DMS 273 (cell line): ENCODE measurements at regions not wholly inside any gene's neighbourhood (a gene's known extent, or its start where the extent isn't known, plus 50 kb on each side); places are given as distances from the start of the nearest gene placed in this dataset.

Experiments used
- DNase-seq: peaks from one replicate; lab custom pipeline; 2025; ENCODE audit not compliant: unreplicated experiment; lab: John Stamatoyannopoulos, UW

DNA sequence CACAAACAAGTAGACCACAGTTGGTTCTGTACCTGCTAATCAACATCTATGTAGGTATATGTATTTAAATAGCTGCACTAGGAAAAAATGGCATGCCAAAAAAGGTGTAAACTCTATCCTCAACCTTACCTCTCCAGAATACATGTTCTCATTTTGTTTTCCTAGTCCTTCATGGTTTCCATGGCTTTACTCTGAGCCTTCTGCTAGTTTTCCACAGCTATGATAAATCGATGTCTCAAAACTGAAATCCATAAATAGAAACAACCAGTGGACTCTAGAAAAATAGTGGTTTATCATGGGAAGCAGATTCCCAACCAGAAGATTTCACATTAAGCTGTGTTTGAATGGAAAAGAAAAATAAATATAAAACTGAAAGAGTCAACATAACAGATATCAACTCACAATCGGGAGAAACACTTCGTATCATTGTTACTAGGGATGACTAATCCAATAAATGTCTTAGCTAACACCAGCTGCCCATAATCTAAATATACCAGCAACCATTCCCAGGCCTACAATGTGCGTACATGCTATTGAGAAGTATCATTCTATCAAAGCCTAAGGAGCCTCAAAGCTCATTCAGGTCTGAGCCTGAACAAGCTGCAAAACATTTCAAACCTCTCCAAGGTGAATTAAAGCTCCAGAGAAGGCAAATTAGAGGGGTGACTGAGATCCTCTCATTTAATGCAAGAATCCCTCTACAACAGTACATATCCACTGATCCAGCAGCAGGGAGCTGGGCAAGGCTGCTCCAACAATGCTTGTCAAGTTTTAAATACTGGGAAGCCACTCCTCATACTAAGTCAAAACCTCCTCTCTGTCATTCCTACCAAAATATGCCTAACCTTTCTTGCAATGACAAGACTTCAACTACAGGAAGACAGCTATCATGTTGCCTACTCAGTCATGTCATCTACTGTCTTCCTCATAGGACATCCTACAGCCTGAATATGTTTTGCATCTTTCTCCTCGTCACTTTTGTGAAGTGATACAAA, 90.2 kb downstream of the KCTD12 start:
- DNase-seq: no peak

DNA sequence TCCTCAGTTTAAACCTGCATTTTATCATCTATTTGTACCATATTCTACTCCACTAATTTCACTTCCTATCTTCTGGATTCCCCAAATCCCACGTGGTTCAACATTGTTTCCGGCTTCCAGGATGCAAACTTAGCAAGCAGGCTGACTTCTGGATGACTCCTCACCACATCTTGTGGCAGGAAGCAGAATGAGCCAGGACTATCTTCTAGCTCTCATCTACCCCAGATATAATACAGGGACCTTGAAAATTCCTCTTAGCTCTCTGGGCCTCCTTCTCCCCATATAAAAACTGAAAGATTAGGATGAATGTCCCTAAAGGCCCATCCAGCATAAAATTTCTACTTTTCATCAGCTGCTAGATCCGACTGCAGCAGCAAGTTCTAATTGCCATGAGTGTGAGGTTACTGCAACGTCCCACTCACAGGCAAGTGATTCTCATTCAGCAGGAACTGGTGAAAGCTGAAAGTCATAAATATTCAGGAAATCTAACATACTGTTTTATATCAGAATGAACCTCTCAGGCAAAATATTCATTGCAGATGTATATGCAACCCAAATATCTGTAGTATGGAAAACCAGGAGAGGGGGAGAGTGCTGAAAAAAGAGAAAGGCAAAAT, 93.4 kb downstream of the KCTD12 start:
- no peak for DNase-seq

DNA sequence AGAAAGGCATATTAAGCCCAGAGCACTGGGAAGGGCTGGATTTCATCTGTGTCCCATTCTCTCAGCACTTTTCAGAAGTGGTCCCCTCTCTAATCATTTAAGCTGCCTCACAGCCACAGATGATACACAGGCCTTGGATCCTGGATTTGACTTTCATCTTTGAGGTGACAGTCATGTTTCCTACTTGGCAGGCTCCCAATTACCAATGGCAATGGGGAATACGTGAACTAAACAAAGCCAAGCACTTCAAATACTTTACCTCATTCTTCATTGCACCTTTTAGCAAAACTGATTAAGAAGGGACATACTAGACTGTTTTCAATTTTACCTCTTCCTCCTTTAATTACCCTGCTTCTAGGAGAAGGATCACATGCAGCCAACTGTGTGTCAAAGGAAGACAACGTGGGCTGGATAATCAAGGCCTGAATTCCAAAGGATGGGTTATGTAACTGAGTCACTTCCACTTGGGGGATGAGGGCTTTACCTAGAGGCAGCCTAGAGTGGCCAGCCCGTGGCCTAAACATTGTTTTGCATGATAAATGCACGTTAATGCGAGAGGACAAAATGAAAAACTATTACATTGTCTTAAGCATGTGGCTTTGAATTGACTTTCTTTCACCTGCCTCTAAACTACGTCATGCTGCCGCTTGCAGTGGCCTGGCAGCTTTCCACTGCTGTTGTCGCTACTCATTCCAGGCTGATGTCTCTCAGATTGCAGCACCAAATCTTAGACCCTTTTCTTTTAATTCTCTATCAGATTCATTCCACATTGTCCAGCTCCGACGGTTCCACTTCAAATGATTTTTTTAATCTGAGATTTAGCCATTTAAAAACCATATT, 95.0 kb downstream of the KCTD12 start:
- no peak for DNase-seq

DNA sequence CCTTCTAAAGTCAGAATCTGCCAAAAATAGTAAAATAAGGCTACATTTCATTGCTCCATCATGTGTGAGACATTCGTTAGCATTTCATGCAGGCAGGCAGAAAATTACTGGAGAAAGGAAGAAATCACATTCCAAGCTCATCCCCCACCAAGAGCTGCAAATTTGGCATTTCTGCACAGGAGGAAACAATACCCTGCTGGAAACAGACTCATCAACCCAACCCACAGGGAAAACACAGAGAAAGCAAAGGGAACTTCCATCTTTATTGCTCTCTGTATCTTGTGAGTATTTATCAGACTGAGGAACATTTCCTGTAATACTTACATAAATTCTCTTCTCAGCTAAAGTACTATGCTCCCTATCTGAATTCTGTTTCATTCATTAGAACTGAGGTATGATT, 95.7 kb downstream of the KCTD12 start:
- no peak for DNase-seq

DNA sequence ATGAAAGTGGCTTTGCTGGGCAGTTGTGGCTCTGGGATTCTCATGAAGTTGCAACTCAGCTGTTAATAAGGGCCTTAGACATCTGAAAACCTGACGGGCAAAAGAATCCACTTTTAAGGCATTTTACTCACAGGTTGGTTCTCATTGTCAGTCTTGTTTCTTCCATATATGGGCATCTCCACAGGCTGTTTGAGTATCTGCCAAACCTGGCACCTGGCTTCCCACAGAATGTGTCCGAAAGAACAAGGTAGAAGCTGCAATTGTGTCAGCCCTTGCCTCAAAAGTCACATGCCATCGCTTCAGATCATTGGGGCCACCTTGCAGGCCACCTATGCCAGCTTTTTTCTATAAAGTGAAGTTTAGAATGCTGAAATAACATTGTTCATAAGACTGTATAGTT, 102.4 kb downstream of the KCTD12 start:
- DNase-seq: peak; percentile 2

DNA sequence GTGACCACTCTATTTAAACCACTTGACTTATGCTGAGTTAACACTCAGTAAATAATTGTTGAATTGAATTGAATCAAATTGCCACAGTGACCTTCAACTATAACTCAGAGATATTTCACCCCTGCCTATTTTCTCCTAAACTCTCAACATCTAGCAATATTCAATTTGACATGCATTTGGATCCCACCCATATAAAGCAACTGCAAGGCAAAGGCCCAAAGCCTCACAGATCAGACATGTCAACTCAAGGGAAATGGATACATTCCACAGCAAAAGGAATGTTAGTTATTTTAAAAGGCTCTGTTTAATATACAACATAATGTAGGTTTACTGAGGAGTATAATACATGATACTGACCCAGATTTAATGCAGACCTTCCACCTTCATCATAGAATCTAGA, 107.4 kb downstream of the KCTD12 start:
- no peak for DNase-seq

DNA sequence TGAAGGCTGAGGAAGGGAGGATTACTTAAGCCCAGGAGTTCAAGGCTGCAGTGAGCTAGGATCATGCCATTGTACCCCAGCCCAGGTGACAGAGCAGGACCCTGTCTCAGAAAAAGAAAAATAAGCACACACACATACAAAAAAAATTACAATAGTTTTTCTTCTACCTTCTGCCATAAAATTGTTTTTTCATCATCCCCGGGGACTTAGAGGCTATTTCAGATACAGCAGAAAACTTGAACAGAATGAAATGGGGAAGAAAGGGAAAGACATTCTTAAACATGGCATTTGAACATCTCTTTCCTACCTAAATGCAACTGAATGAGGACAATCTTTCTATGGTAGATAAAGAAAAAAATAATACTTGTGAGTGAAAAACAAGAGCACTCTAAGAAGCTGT, 109.1 kb downstream of the KCTD12 start:
- DNase-seq: no peak

DNA sequence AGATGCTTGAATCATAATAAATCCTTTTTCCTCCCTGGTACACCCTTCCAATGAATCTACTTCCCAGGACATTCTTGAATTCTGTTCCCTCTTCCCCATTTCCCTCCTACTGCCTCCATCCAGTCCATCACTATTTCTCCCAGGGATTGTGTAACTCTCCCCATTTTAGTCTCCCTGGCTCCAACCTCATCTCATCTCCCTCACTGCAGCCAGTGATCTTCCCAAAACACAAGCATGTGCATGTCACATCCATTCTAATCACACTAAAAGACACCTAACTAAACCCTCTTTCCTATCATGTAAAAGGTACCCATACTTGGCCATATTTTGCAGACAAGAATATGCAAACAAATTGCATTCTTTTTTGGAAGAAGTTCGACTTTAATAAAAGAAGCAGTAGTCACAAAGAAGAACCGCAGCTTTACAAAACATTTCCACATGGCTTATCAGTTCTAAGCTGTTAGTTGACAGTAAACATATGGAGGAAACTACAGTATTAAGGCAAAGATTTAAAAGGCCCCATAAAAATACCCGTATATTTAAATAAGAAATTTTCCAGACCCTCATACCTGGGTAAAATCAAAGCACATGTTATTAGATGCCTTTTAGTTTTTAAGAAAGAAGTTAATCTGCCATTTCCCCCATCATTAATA, 111.0 kb downstream of the KCTD12 start:
- DNase-seq: no peak

DNA sequence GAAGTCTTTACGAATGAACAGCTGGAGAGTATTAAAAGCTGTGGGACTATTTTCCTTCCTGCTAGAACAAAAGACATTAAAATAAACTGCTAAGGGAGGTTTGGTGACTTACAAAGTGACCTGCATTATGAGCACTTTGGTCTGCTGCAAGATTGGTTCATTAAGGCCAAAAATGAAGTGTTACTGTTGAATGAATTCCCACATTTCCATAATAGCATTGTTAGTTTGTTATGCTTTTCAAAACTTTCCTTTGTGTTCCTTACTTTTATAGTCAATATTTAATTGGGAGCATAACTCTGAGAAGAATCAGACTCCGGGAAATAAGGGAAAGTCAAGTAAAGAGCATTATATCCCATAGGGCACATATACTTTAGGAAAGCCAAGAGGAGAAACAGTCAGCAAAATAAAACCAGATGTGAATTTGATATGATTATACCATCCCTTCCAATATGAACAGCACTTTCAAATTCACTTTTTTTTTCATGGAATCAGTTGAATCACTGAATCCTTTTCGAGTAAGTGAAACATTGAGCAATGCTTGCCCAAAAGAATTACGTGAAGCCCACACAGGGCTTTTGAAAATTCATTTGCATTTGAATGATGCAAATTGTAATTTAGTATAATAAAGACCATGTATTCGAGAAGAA, 112.6 kb downstream of the KCTD12 start:
- no peak for DNase-seq

DNA sequence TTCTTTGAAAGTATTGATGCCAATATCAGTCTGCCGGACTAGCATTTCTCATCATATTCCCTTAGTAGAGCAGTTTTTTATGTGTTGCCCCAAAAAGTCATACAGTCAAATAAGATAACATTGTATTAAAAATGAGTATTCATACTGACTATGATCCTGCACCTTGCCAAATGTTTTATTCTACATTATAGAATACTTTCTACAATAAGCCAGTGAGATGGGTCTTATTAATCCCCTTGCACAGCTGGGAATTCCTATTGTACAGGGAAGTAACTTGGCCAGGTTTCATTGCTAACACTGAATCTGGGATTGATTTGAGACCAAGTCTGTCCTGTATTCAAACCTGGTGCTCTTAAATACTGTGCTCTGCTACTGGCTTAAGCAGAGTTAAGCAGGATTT, 114.0 kb downstream of the KCTD12 start:
- DNase-seq: no peak

DNA sequence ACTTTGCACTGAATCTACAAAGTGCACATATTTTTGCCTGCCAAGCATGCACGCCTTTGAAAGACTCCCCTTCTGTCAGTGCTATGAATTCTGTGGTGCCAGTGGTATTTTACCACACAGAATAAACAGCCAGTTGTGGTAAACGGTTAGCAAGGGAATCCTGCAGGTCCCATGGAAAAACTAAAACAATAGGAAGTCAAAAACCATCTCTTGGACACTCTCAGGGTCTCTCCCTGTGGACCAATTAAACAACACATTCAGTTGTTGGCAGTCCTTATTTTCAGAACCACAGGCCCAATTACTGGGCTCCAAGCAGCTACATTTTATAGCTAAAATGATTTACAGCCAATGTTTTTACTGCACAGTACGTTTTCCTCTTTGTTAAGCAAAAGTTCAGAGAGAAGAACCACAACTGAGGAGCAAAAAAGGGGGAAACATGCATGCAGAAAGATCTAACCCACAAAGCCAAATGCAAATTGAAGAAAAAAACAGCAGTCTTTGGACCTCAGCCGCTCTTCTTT, 116.9 kb downstream of the KCTD12 start:
- no peak for DNase-seq

DNA sequence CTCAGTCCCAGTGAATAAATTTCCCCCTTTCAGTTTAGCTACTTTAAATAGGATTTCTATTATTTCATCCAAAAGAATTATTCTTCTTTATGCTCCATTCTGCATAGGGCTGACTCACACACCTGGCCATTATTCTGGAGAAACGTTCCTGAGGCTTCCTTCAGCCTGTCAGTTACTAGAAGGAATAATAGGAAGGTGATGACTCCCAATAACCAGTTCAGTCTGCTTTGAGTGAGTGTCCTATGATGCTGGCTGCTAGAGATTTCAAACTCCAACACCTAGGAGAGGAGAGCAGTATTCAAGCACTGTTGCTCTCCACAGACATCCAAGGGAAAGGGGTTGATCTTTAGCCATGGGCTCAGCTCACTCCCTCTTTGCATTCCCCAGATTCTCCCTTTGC, 117.8 kb downstream of the KCTD12 start:
- no peak for DNase-seq

DNA sequence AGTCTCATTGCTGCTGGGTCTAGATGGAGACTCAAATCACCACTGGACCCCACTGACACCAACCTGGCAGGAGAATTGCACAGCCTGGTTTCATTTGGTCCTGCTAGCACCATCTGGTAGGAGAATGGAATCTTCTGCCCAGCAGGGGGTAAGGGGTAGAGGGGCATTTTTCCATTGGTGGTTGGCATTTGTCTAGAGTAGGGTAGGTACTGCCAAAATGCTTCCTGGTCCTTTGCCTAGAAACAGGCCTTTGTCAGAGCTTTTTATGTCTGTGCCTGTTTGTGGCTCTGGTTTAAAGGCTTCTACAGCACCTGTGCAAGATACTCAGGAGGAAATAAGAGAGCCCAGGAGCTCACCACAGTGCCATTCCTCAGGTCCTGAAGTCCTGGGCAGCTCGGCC, 121.3 kb downstream of the KCTD12 start:
- DNase-seq: peak; percentile 10

DNA sequence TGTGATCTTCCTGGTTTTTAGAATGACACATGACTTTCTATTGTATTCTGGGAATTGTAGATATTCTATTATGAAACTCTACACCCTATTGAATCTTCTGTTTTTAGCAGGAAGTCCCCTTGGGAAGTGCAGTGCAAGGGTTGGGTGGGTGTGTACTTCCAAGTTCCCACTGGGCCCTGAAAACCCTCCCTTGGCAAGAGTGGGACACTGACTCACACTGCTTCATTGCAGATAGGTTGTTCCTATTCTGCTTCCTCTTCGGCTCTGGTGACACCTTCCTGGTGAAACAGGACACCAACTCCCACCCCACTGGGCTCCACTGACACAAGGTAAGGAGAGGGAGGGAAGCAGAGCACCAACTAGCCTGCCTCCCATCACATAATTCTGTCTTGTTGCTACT, 121.8 kb downstream of the KCTD12 start:
- peak; percentile 2 for DNase-seq

DNA sequence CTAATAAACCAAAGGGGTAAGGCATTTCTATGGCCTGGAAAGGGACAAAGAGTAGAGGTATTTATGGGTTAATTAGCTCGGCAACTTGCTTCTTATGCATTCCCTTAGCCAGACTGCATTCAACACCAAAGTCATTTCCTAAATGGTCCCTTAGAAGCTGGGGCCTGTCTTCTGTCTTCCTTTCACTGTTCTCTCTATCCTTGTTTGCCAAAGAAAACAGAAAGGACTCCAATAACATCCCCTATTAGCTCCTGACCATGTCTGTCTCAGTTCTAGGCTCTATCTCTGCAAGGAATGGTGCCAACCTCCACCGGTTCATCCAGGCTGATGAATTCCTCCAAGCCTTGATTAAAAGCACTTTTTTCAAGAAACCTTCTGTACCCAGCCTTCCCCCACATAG, 123.5 kb downstream of the KCTD12 start:
- DNase-seq: no peak

DNA sequence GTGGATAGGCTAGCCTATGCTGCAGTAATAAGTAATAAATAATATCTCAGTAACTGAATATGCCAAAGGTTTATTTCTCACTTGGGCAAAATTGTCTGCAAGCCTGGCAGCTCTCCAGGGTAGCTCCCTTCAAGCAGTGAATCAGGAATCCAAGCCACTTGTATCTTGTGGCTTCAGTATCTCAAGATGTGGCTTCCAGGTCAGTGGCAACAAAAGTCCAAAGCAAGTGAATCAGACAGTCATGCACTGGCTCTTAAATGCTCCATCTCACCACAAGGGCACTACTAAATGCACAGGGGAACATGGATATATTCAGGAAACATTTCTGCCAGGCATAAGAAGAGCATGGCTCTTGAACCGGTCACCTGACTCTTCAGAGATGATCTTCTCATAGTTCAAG, 126.3 kb downstream of the KCTD12 start:
- DNase-seq: no peak

DNA sequence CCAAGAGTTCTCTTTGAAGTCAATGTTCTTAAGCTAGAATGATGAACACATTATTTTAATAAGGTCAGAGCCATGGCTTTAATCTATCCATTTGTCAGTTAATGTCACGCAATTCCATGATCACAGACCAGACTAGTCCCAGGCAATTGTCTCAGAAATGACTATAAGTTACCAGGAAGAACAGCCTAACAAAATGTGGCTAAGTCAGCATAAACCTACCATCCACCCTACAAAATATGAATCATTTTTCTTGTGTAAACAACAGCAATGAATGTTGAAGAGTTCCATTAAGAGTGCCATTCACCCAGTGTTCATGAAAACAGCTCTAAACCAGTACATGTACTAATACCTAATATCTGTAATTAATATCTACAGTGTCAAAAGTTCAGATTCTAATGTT, 127.5 kb downstream of the KCTD12 start:
- DNase-seq: no peak

DNA sequence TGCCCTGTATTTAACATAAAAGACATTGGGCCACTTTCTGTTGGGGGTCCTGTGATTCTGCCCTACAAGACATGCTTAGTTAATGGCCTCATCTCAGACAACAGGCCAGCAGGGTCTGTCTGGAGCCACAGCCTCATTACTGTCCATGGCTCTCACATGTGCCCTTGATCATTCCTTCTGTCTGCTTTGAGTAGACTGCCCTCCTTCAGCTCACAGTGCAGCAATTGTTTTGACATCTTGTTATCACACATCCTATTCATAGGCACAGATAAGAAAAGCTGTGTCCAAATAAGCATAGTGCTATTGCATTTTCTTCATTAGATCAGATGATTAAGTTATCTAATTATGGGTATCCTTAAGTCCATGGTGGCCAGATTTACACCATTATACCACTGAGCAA, 127.9 kb downstream of the KCTD12 start:
- no peak for DNase-seq

DNA sequence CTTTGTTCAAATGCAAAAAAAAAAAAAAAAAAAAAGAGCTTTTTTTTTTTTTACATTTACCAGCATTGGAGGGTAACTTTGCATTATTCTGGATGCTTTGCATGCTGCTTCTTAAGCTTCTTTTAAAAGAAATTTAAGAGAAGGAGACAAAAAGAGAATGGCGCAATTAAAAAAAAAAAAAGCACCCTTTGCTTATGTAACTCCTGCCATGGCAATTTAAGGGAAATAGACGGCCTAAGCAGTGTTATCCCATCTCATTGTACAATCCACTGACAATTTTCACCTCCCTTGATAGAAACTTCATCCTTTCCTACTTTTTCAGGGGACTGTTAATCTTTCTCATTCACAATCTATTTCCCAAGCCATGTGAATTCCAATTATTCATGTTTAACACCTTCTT, 129.8 kb downstream of the KCTD12 start:
- no peak for DNase-seq

DNA sequence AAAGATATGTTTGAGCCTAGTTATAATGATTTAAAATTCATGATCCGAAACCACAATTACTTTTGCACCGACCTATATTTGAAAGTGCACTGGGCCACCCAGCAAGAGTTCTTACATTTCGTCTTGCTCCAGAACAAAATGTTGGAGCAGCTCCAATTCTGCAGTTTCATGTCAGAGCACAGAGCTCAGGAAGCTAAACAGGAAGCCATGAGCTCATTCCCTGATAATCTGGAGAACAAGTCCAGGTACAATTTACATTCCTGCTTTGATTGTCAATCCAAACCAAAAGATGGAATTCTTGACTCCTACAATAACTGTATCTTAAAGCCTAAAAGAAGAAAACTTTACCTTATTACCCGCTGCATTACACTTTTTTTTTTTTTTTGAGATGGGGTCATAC, 131.8 kb downstream of the KCTD12 start:
- DNase-seq: peak; percentile 0
